ENCODE measurements at regions not wholly inside any gene's neighbourhood (a gene's known extent, or its start where the extent isn't known, plus 50 kb on each side); places are given as distances from the start of the nearest gene placed in this dataset.

- Histone ChIP-seq H3K36me3 (ENCODE audit: control insufficient read depth in 4 of 4, insufficient read depth in 4 of 4, low read length in 3 of 4) (no peaks in the 10 kb centered on the region), H3K27ac (ENCODE audit: insufficient read depth in 1 of 2, low read depth in 1 of 2, low read length in 2 of 2, poor library complexity in 1 of 2, severe bottlenecking in 2 of 2) (no peak overlapping the region), H3K4me3 (ENCODE audit: control insufficient read depth in 1 of 7, extremely low read depth in 1 of 7, insufficient read depth in 4 of 7, low read depth in 2 of 7, low read length in 6 of 7) (no peak overlapping the region), H3K27me3 (replicated peaks in 2 of 5; ENCODE audit: control insufficient read depth in 4 of 5, insufficient read depth in 5 of 5, low read length in 4 of 5) (peaks cover 0 to 8% (median 0%) of the 10 kb centered on the region in 5 experiments), H3K4me1 (ENCODE audit: control extremely low read depth in 1 of 4, control insufficient read depth in 4 of 4, insufficient read depth in 4 of 4, low read length in 3 of 4) (peaks cover 0 to 9% (median 4%) of the 10 kb centered on the region in 4 experiments), H3K9me3 (ENCODE audit: control extremely low read depth in 1 of 5, control insufficient read depth in 4 of 5, insufficient read depth in 2 of 5, low read depth in 1 of 5, low read length in 4 of 5) (no peaks in the 10 kb centered on the region)
- 100% methylated on average over 1 of the region's 3 CpGs for WGBS (ENCODE audit: insufficient coverage)
- ChIA-PET POLR2A (interaction anchor here (0.6 kb wide), 1 partner anchor 140 kb away, joined by 3 read pairs; no protein-coding TSS in a partner anchor), CTCF (interaction anchor here (1.3 kb wide), 1 partner anchor 45 kb away, joined by 4 read pairs; no protein-coding TSS in a partner anchor)
- DNase-seq, result no peak
Observed at GRCh38 chr21:36548866-36549265, 68.9 kb upstream of the CLDN14 start.

GRCh38 chr21:36549470-36549869, 69.5 kb upstream of the CLDN14 start:
- WGBS (ENCODE audit: insufficient coverage), result 96% methylated on average over 5 of the region's 7 CpGs
- DNase-seq, result no peak
- peaks cover 0 to 5% (median 0%) of the 10 kb centered on the region in 5 experiments for H3K27me3 ChIP-seq (replicated peaks in 2 of 5; ENCODE audit: control insufficient read depth in 4 of 5, insufficient read depth in 5 of 5, low read length in 4 of 5)
- POLR2A ChIA-PET, result no interaction called here
- no peak overlapping the region for H3K4me3 ChIP-seq (ENCODE audit: control insufficient read depth in 1 of 7, extremely low read depth in 1 of 7, insufficient read depth in 4 of 7, low read depth in 2 of 7, low read length in 6 of 7)
- H3K4me1 ChIP-seq (ENCODE audit: control extremely low read depth in 1 of 4, control insufficient read depth in 4 of 4, insufficient read depth in 4 of 4, low read length in 3 of 4), result peaks cover 0 to 9% (median 4%) of the 10 kb centered on the region in 4 experiments
- no peaks in the 10 kb centered on the region for H3K36me3 ChIP-seq (ENCODE audit: control insufficient read depth in 4 of 4, insufficient read depth in 4 of 4, low read length in 3 of 4)
- H3K9me3 ChIP-seq (ENCODE audit: control extremely low read depth in 1 of 5, control insufficient read depth in 4 of 5, insufficient read depth in 2 of 5, low read depth in 1 of 5, low read length in 4 of 5), result no peaks in the 10 kb centered on the region
- CTCF ChIA-PET, result no interaction called here
- no peak overlapping the region for H3K27ac ChIP-seq (ENCODE audit: insufficient read depth in 1 of 2, low read depth in 1 of 2, low read length in 2 of 2, poor library complexity in 1 of 2, severe bottlenecking in 2 of 2)

GRCh38 chr21:36550761-36551160, 70.8 kb upstream of the CLDN14 start:
- H3K36me3 ChIP-seq (ENCODE audit: control insufficient read depth in 4 of 4, insufficient read depth in 4 of 4, low read length in 3 of 4), result no peaks in the 10 kb centered on the region
- H3K4me1 ChIP-seq (ENCODE audit: control extremely low read depth in 1 of 4, control insufficient read depth in 4 of 4, insufficient read depth in 4 of 4, low read length in 3 of 4), result peaks cover 0 to 9% (median 4%) of the 10 kb centered on the region in 4 experiments
- H3K4me3 ChIP-seq (ENCODE audit: control insufficient read depth in 1 of 7, extremely low read depth in 1 of 7, insufficient read depth in 4 of 7, low read depth in 2 of 7, low read length in 6 of 7), result no peak overlapping the region
- CTCF ChIA-PET, result no interaction called here
- no peak for DNase-seq
- no peak overlapping the region for H3K27ac ChIP-seq (ENCODE audit: insufficient read depth in 1 of 2, low read depth in 1 of 2, low read length in 2 of 2, poor library complexity in 1 of 2, severe bottlenecking in 2 of 2)
- H3K9me3 ChIP-seq (ENCODE audit: control extremely low read depth in 1 of 5, control insufficient read depth in 4 of 5, insufficient read depth in 2 of 5, low read depth in 1 of 5, low read length in 4 of 5), result no peaks in the 10 kb centered on the region
- H3K27me3 ChIP-seq (replicated peaks in 2 of 5; ENCODE audit: control insufficient read depth in 4 of 5, insufficient read depth in 5 of 5, low read length in 4 of 5), result peaks cover 0 to 2% (median 0%) of the 10 kb centered on the region in 5 experiments
- POLR2A ChIA-PET, result no interaction called here
- 86% methylated on average over 5 of the region's 7 CpGs for WGBS (ENCODE audit: insufficient coverage)

GRCh38 chr21:36551321-36551720, 71.4 kb upstream of the CLDN14 start:
- WGBS (ENCODE audit: insufficient coverage), result 97% methylated on average over 4 of the region's 4 CpGs
- Histone ChIP-seq H3K9me3 (ENCODE audit: control extremely low read depth in 1 of 5, control insufficient read depth in 4 of 5, insufficient read depth in 2 of 5, low read depth in 1 of 5, low read length in 4 of 5) (no peaks in the 10 kb centered on the region), H3K4me3 (ENCODE audit: control insufficient read depth in 1 of 7, extremely low read depth in 1 of 7, insufficient read depth in 4 of 7, low read depth in 2 of 7, low read length in 6 of 7) (no peak overlapping the region), H3K4me1 (ENCODE audit: control extremely low read depth in 1 of 4, control insufficient read depth in 4 of 4, insufficient read depth in 4 of 4, low read length in 3 of 4) (peaks cover 0 to 9% (median 4%) of the 10 kb centered on the region in 4 experiments), H3K27me3 (replicated peaks in 2 of 5; ENCODE audit: control insufficient read depth in 4 of 5, insufficient read depth in 5 of 5, low read length in 4 of 5) (peaks cover 0 to 2% (median 0%) of the 10 kb centered on the region in 5 experiments), H3K36me3 (ENCODE audit: control insufficient read depth in 4 of 4, insufficient read depth in 4 of 4, low read length in 3 of 4) (no peaks in the 10 kb centered on the region), H3K27ac (ENCODE audit: insufficient read depth in 1 of 2, low read depth in 1 of 2, low read length in 2 of 2, poor library complexity in 1 of 2, severe bottlenecking in 2 of 2) (no peak overlapping the region)
- no peak for DNase-seq
- POLR2A ChIA-PET, result no interaction called here
- CTCF ChIA-PET, result no interaction called here

- WGBS (ENCODE audit: insufficient coverage), result 75% methylated on average over 5 of the region's 10 CpGs
- CTCF ChIA-PET, result no interaction called here
Observed at GRCh38 chr21:36551731-36552433, 72.0 kb upstream of the CLDN14 start.

GRCh38 chr21:36552434-36552785, 72.5 kb upstream of the CLDN14 start:
- peaks cover 0 to 2% (median 0%) of the 10 kb centered on the region in 5 experiments for H3K27me3 ChIP-seq (replicated peaks in 2 of 5; ENCODE audit: control insufficient read depth in 4 of 5, insufficient read depth in 5 of 5, low read length in 4 of 5)
- no peak for DNase-seq
- H3K27ac ChIP-seq (ENCODE audit: insufficient read depth in 1 of 2, low read depth in 1 of 2, low read length in 2 of 2, poor library complexity in 1 of 2, severe bottlenecking in 2 of 2), result no peak overlapping the region
- ChIA-PET POLR2A (no interaction called here), CTCF (no interaction called here)
- H3K4me3 ChIP-seq (ENCODE audit: control insufficient read depth in 1 of 7, extremely low read depth in 1 of 7, insufficient read depth in 4 of 7, low read depth in 2 of 7, low read length in 6 of 7), result no peak overlapping the region
- H3K4me1 ChIP-seq (ENCODE audit: control extremely low read depth in 1 of 4, control insufficient read depth in 4 of 4, insufficient read depth in 4 of 4, low read length in 3 of 4), result peaks cover 0 to 9% (median 4%) of the 10 kb centered on the region in 4 experiments
- H3K36me3 ChIP-seq (ENCODE audit: control insufficient read depth in 4 of 4, insufficient read depth in 4 of 4, low read length in 3 of 4), result no peaks in the 10 kb centered on the region
- no peaks in the 10 kb centered on the region for H3K9me3 ChIP-seq (ENCODE audit: control extremely low read depth in 1 of 5, control insufficient read depth in 4 of 5, insufficient read depth in 2 of 5, low read depth in 1 of 5, low read length in 4 of 5)

More at GRCh38 chr21:36551731-36552433, 72.0 kb upstream of the CLDN14 start:
- H3K9me3 ChIP-seq (ENCODE audit: control extremely low read depth in 1 of 5, control insufficient read depth in 4 of 5, insufficient read depth in 2 of 5, low read depth in 1 of 5, low read length in 4 of 5), result no peaks in the 10 kb centered on the region
- POLR2A ChIA-PET, result no interaction called here
- peaks cover 0 to 9% (median 4%) of the 10 kb centered on the region in 4 experiments for H3K4me1 ChIP-seq (ENCODE audit: control extremely low read depth in 1 of 4, control insufficient read depth in 4 of 4, insufficient read depth in 4 of 4, low read length in 3 of 4)
- peaks cover 0 to 2% (median 0%) of the 10 kb centered on the region in 5 experiments for H3K27me3 ChIP-seq (replicated peaks in 2 of 5; ENCODE audit: control insufficient read depth in 4 of 5, insufficient read depth in 5 of 5, low read length in 4 of 5)
- H3K27ac ChIP-seq (ENCODE audit: insufficient read depth in 1 of 2, low read depth in 1 of 2, low read length in 2 of 2, poor library complexity in 1 of 2, severe bottlenecking in 2 of 2), result no peak overlapping the region
- peak in 2 of 3 donors; percentile 5 to 17 for DNase-seq
- H3K4me3 ChIP-seq (ENCODE audit: control insufficient read depth in 1 of 7, extremely low read depth in 1 of 7, insufficient read depth in 4 of 7, low read depth in 2 of 7, low read length in 6 of 7), result no peak overlapping the region
- H3K36me3 ChIP-seq (ENCODE audit: control insufficient read depth in 4 of 4, insufficient read depth in 4 of 4, low read length in 3 of 4), result no peaks in the 10 kb centered on the region

- 100% methylated on average over 3 of the region's 6 CpGs for WGBS (ENCODE audit: insufficient coverage)
- no peak overlapping the region for H3K4me3 ChIP-seq (ENCODE audit: control insufficient read depth in 1 of 7, extremely low read depth in 1 of 7, insufficient read depth in 4 of 7, low read depth in 2 of 7, low read length in 6 of 7)
- peaks cover 0 to 2% (median 0%) of the 10 kb centered on the region in 5 experiments for H3K27me3 ChIP-seq (replicated peaks in 2 of 5; ENCODE audit: control insufficient read depth in 4 of 5, insufficient read depth in 5 of 5, low read length in 4 of 5)
- no peak for DNase-seq
- ChIA-PET CTCF (no interaction called here), POLR2A (no interaction called here)
- H3K9me3 ChIP-seq (ENCODE audit: control extremely low read depth in 1 of 5, control insufficient read depth in 4 of 5, insufficient read depth in 2 of 5, low read depth in 1 of 5, low read length in 4 of 5), result no peaks in the 10 kb centered on the region
- peaks cover 0 to 9% (median 4%) of the 10 kb centered on the region in 4 experiments for H3K4me1 ChIP-seq (ENCODE audit: control extremely low read depth in 1 of 4, control insufficient read depth in 4 of 4, insufficient read depth in 4 of 4, low read length in 3 of 4)
- no peak overlapping the region for H3K27ac ChIP-seq (ENCODE audit: insufficient read depth in 1 of 2, low read depth in 1 of 2, low read length in 2 of 2, poor library complexity in 1 of 2, severe bottlenecking in 2 of 2)
- H3K36me3 ChIP-seq (ENCODE audit: control insufficient read depth in 4 of 4, insufficient read depth in 4 of 4, low read length in 3 of 4), result no peaks in the 10 kb centered on the region
Observed at GRCh38 chr21:36553406-36553805, 73.5 kb upstream of the CLDN14 start.
